HepG2 (cell line): ENCODE measurements at regions not wholly inside any gene's neighbourhood (a gene's known extent, or its start where the extent isn't known, plus 50 kb on each side); places are given as distances from the start of the nearest gene placed in this dataset.
"Not testable (repeated sequence)": the region's sequence is repeated elsewhere in the genome, so short reads cannot be mapped to it uniquely, and the experiment has no call there.

Source experiments
- GFI1 ChIP-seq: sonication (generic); formaldehyde crosslinking; IDR thresholded peaks from 2 replicates; pipeline ENCODE4 v1.5.0; 2020; ENCODE audit warnings: missing genetic modification reagents, mild to moderate bottlenecking, borderline replicate concordance
- HDAC2 ChIP-seq: sonication (generic); formaldehyde crosslinking; IDR thresholded peaks from 2 replicates; pipeline ENCODE4 v1.4.0; 2020; ENCODE audit warnings: missing genetic modification reagents
- MZF1 ChIP-seq: sonication (generic); formaldehyde crosslinking; IDR thresholded peaks from 2 replicates; pipeline ENCODE4 v1.8.1; 2023; ENCODE audit warnings: mild to moderate bottlenecking, missing genetic modification reagents, borderline replicate concordance
- PLSCR1 ChIP-seq: sonication (generic); formaldehyde crosslinking; IDR thresholded peaks from 2 replicates; pipeline ENCODE4 v1.5.0; 2020; ENCODE audit warnings: missing genetic modification reagents, mild to moderate bottlenecking, borderline replicate concordance
- TF ChIP-seq, protein P1 (sequence below): sonication (generic); formaldehyde crosslinking; IDR thresholded peaks from 2 replicates; pipeline ENCODE4 v1.5.0; 2020; ENCODE audit warnings: mild to moderate bottlenecking, missing genetic modification reagents, moderate library complexity

GRCh38 chr3:145257967-145258366 lies 903.0 kb downstream of the PLOD2 start:
- TF ChIP-seq, protein P1, sequence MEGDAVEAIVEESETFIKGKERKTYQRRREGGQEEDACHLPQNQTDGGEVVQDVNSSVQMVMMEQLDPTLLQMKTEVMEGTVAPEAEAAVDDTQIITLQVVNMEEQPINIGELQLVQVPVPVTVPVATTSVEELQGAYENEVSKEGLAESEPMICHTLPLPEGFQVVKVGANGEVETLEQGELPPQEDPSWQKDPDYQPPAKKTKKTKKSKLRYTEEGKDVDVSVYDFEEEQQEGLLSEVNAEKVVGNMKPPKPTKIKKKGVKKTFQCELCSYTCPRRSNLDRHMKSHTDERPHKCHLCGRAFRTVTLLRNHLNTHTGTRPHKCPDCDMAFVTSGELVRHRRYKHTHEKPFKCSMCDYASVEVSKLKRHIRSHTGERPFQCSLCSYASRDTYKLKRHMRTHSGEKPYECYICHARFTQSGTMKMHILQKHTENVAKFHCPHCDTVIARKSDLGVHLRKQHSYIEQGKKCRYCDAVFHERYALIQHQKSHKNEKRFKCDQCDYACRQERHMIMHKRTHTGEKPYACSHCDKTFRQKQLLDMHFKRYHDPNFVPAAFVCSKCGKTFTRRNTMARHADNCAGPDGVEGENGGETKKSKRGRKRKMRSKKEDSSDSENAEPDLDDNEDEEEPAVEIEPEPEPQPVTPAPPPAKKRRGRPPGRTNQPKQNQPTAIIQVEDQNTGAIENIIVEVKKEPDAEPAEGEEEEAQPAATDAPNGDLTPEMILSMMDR (CRISPR knock-in tag) = not testable (repeated sequence)
- not testable (repeated sequence) for TF ChIP-seq GFI1 (CRISPR knock-in tag); HDAC2 (CRISPR knock-in tag); PLSCR1; MZF1
